GM23248 (cell line): ENCODE measurements at regions not wholly inside any gene's neighbourhood (a gene's known extent, or its start where the extent isn't known, plus 50 kb on each side); places are given as distances from the start of the nearest gene placed in this dataset.

Source experiments
- EZH2 ChIP-seq: fragments of 200-600 bp; sonication (generic); IDR thresholded peaks from 2 replicates; pipeline ENCODE4 v1.6.1; 2018; ENCODE audit warnings: antibody characterized with exemption, mild to moderate bottlenecking; ENCODE audit not compliant: insufficient read depth, poor library complexity, severe bottlenecking
- EZH2phosphoT487 ChIP-seq: fragments of 200-600 bp; sonication (generic); IDR thresholded peaks from 2 replicates; pipeline ENCODE4 v1.6.1; 2018; ENCODE audit warnings: antibody characterized with exemption, moderate library complexity, mild to moderate bottlenecking, low read depth; ENCODE audit not compliant: insufficient read depth

GRCh38 chr11:13073119-13073981 is 64.2 kb downstream of the RASSF10 start:
- TF ChIP-seq EZH2: no peak
- no peak for TF ChIP-seq EZH2phosphoT487
